HepG2 (cell line): ENCODE measurements at regions not wholly inside any gene's neighbourhood (a gene's known extent, or its start where the extent isn't known, plus 50 kb on each side); places are given as distances from the start of the nearest gene placed in this dataset.

Experiments
- CTCF ChIP-seq: sonication (generic); formaldehyde crosslinking; IDR thresholded peaks from 2 replicates; pipeline ENCODE4 v1.5.0; 2020; ENCODE audit warnings: mild to moderate bottlenecking, missing genetic modification reagents, moderate library complexity
- ELK4 ChIP-seq: sonication (generic); formaldehyde crosslinking; IDR thresholded peaks from 2 replicates; pipeline ENCODE4 v1.9.0; 2021; ENCODE audit warnings: missing genetic modification reagents, borderline replicate concordance
- GABPB1 ChIP-seq: IDR thresholded peaks from 2 replicates; pipeline ENCODE4 v1.6.1; 2016; ENCODE audit warnings: mild to moderate bottlenecking, missing genetic modification reagents, moderate library complexity, missing compliant biosample characterization
- NCOR1 ChIP-seq: fragments of 200-600 bp; sonication (generic); IDR thresholded peaks from 2 replicates; pipeline ENCODE4 v1.7.0; 2017; ENCODE audit warnings: antibody characterized with exemption, low read length, borderline replicate concordance
- SNRNP70 ChIP-seq: fragments of 200-400 bp; formaldehyde crosslinking; IDR thresholded peaks from 2 replicates; pipeline ENCODE4 v1.6.1; 2017; ENCODE audit warnings: mild to moderate bottlenecking, low read depth, low read length, moderate library complexity
- ZFP36L2 ChIP-seq: sonication (generic); formaldehyde crosslinking; IDR thresholded peaks from 2 replicates; pipeline ENCODE4 v1.4.0; 2020; ENCODE audit warnings: missing genetic modification reagents
- ZNF318 ChIP-seq: sonication (generic); formaldehyde crosslinking; IDR thresholded peaks from 2 replicates; pipeline ENCODE4 v1.4.0; 2020; ENCODE audit warnings: mild to moderate bottlenecking, missing genetic modification reagents

GRCh38 chr18:25662272-25662671, 310.3 kb upstream of the ZNF521 start (continued):
- TF ChIP-seq ZNF318 (CRISPR knock-in tag): no peak
- TF ChIP-seq CTCF (CRISPR knock-in tag): no peak
- no peak for TF ChIP-seq ZFP36L2 (CRISPR knock-in tag)
- no peak for TF ChIP-seq NCOR1
- TF ChIP-seq GABPB1: no peak
- no peak for TF ChIP-seq SNRNP70
- TF ChIP-seq ELK4 (CRISPR knock-in tag): no peak
- TF ChIP-seq, all 625 proteins: peak for 0
